DMS79 (cell line): ENCODE measurements at regions not wholly inside any gene's neighbourhood (a gene's known extent, or its start where the extent isn't known, plus 50 kb on each side); places are given as distances from the start of the nearest gene placed in this dataset.
"Not testable (repeated sequence)": the region's sequence is repeated elsewhere in the genome, so short reads cannot be mapped to it uniquely, and the experiment has no call there.

Experiments used
- DNase-seq: peaks from one replicate; lab custom pipeline; 2025; lab: John Stamatoyannopoulos, UW

DNA sequence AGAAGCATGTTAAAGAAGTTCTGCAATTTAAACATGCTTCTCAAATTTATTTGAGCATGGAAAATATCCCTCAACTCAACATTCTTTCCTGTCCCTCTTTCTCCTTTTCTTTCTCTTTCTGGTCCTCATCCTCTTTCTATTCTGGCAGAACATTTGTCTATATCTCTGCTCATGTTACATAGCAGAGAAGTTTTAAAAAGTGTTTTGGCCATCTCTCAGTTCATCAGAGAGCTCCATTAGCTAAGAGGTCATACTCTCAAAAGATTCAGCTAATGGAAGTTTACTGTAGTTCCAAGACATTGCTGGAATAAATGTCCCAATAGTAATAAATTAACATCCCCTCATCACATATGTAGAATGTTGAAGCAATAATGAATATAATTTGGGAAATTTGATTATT lies 53.5 kb downstream of the XCL2 start:
- DNase-seq = no peak

DNA sequence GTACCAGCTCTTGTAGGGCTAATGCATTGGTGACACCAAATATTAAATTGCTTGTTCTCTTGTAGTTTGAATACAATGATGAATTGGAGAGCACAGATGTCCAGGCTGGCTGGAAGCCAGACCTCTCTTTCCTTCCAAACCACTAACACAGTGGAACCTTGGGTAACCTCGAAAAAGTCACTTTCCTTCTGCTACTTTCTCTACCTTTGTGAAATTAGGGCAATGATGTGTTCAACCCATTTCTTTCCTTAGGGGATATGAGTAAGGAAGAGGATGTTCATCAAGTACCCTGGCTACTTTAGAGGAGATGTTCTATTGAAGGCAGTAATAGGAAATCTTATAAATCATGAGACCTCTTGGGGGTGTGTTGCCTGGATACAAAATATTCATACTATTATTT lies 55.7 kb downstream of the XCL2 start:
- DNase-seq = no peak

DNA sequence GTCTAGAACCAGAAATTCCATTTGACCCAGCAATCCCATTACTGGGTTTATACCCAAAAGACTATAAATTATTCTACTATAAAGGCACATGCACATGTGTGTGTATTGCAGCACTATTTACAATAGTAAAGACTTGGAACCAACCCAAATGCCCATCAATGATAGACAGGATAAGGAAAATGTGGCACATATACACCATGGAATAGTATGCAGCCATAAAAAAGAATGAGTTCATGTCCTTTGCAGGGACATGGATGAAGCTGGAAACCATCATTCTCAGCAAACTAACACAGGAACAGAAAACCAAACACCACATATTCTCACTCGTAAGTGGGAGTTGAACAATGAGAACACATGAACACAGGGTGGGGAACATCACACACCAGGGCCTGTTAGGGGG lies 57.0 kb downstream of the XCL2 start:
- not testable (repeated sequence) for DNase-seq

DNA sequence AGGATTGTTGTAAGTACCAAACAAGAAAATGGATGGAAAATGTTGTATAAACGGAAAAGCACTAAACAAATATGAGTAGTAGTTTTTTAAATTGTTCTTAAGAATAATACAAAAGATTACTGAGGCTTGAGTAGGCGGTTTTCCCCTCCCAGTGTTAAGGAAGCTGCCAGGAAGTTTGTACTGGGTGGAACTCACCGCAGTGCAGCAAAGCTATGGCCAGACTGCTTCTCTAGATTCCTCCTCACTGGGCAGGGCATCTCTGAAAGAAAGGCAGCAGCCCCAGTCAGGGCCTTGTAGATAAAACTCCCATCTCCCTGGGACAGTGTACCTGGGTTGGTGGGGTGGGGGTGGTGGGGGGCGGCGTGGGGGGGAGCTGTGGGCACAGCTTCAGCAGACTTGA lies 58.7 kb downstream of the XCL2 start:
- no peak for DNase-seq

DNA sequence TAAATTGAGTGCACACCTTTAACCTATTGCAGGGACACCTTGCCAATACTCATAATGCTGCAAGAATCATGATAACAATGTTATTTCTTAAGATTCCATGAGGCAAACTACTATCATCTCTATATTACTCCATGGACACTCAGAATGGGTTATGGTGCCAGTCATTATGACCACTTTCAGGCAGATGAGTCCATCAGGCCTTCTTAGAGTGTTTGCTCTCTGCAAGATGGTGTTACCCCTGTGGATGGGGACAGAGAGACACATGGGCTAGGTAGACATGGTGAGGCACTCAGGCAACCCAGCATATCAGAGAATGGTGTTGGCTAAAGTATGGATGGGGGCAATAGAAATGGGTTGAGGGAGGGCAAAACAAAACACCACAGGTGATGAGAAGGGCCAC lies 59.7 kb downstream of the XCL2 start:
- DNase-seq = no peak

DNA sequence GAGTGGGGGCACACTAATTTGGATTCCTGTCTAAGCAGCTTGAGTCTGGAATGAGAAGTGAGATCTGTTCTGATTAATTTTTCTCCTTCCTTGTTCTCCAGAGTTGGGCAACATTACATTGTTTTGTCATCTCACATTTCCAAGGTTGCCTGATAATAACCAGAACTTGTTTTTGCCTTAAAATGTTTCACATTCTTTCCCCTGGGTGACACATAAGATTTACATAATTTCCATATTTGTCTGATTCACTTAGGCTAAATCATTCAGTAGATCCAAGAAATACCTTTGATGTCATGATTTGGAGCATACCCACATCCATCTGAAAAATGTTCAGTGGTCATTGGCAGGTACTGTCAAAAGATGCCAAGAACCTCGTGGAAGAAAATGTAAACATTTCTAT lies 60.3 kb downstream of the XCL2 start:
- DNase-seq = no peak

DNA sequence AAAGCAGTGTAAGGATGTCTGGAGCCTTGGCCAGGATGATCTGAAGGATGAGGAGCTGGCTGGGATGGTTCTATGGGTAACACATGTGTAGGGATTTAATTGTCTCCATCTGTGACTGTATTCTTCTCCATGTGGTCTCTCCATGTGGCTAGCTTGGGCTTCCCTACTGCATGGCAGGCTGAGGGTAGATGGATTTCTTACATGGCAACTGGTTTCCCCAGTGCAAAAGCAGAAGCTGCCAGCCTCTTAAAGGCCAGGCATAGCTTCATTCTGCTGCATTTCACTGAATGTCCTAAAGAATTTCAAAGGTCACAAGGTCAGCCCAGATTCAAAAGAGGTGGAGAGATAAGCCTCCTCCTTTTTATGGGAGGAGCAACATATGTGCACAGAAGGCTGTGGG lies 61.7 kb downstream of the XCL2 start:
- no peak for DNase-seq

DNA sequence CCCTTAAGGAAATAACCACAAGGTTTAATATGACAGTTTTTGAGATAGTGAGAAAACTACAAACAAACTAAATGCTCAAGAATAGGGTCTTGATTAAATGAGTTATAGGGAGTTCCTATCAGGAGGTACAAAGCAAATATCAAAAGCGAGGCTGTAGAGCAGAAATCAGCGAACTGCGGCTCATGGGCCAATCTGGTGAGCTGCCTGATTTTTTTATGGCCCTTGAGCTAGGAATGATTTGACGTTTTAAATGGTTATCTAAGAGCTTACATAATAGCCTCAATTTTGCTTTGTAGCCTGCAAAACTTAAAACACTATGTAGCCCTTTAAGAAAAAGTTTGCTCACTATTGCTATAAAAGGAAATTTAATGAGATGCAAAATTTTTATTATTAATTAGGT lies 62.2 kb downstream of the XCL2 start:
- no peak for DNase-seq

DNA sequence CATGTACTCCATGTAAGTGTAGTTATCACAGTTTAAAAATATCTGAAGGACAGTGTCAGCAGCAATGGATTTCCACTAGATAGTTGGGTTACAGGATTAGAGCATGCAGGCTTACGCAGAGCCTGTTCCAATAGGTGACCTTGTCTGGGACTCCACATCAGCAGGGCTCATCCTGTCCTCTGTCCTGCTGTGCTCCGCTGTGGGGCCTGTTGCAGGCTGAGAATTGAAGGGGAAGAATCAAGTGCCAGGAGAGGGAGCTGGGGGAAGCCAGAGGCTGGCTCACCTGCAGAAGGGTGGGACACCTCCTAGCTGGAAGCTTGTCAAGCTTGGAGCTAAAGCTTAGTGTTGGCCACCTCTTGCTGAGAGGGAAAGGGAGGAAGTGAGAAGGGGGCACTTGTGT lies 62.8 kb downstream of the XCL2 start:
- DNase-seq = no peak

DNA sequence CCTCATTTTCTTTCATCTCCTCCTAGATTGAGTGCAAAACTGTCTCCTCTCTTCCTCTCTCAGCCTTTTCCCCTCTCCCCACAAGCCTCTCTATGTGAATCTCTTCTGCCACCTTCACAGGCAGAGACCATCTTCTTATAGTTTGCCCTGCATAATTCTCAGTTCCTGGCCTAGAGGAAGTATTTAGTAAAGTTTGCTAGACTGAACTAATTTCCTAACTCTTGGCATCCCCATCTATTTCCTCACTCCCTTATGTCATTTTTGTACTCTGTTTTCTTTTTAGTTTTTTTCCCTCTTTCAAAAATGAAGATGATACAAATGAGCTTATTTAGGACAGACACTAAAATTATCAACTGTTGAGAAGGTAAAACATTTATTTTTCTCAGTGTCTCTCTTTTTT lies 66.0 kb downstream of the XCL2 start:
- no peak for DNase-seq

DNA sequence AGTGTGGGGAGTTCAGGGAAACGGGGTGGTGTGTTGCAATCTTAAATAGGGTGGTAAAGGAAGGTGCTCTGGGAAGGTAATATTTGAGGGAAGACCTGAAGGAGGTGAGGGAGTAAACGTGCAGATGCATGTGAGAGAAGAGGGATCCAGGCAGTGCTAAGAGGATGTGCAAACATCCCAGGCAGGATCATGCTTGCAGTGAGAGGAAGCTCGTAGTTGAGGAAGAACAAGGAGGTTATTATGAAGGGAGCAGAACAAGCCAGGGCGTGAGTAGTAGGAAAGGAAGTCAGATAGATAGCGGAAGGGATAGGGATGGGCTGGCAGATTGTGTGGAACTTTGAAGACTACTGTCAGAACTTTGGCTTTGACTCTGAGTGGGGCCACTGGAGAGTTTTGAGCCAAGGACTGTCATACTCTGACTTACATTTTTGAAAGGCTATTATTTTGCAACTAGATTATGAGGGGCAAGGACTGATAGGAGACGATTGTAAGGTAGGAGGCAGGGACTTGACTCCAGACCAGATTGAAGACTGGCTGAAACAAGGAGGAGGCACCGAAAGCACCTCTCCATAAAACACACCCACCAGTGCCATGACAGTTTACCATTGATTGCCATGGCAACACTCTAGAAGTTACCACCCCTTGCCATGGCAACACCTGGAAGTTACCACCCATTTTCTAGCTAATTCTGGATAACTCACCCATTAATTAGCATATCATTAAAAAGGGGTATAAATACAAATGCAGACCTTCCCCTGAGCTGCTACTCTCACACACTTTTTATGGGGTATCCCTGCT lies 67.0 kb downstream of the XCL2 start:
- no peak for DNase-seq

DNA sequence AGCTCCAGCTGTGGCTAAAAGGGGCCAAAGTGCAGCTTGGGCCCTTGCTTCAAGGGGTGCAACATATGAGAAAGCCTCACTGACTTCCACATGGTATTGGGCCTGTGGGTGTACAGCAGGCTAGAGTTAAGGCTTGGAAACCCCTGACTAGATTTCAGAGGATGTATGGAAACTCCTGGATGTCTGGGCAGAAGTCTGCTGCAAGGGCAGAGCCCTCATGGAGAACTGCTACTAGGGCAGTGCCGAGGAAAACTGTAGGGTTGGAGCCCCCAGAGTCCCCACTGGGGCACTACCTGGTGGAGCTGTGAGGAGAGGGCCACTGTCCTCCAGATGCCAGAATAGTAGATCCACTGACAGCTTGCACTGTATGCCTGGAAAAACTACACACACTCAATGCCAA lies 69.5 kb downstream of the XCL2 start:
- no peak for DNase-seq

DNA sequence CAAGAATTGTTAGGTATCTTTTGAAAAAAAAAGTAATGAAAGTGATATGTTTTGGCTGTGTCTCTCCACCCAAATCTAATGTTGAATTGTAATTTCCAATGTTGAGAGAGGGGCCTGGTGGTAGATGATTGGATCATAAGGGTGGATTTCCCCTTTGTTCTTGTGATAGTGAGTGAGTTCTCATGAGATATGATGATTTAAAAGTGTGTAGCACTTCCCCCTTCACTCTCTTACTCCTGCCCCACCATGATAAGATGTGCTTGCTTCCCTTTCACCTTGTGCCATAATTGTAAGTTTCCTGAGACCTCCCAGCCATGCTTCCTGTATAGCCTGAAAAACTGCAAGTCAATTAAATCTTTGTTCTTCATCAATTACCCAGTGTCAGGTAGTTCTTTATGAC lies 70.7 kb downstream of the XCL2 start:
- DNase-seq = no peak

DNA sequence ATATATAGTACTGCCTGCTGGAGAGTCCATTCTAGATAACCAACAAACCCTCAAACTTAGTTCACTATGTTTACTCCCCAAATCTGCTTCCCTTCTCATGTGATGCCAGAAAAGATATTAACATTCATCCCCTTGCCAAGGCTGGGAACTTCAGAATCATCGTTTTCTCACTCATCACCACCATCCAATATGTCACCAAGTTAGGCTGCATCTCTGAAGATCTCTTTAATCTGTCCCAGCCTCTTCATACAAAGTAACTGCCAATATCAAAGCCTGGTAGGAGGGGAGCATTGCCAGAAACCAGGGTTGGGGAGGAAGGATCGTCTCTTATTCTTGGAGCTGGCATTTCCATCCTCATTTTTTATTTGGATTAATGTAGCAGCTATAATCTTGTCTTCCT lies 71.6 kb downstream of the XCL2 start:
- DNase-seq = no peak

DNA sequence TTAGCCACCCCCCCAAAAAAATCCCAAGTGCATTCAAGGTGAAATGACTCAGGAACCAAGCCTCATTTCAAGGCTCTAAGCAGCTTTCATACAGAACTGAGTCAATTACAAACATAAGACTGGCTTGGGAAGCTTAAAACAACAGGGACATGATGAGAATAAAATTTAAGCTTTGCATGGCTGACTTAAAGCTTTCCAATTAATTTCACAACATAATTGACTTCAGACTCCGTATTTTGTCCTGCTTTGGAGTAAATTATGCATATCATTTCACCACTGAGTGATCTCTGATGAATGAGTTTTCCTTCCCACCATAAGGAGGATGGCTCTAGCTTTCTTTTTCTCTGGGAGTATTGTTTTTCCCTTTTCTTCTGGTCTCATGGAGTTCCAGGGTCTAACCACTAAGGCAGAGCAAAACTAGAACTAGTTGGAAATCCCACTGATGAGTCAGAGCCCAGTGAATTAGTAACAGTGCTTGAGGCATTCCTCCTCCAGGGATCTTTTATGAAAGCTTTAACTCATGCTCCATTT lies 72.8 kb downstream of the XCL2 start:
- no peak for DNase-seq

DNA sequence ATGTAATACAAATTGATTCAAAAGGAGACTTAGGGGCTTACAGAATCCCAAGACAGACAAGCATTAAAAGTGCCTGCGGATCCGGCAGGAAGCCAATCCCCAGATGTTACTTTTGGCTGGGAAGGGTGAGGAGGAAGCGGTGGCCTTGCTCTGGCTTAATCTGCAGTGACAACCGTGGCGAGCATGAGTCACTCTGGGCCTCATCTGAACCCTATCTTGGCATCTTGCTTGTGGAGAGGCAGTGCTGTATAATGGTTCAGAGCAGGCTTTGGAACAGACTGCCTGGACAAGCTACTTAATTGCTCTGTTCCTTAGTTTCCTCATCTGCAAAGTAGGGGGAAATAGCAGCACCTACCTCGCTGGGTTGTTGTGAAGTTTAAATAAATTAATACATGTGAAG lies 74.1 kb downstream of the XCL2 start:
- DNase-seq = no peak

DNA sequence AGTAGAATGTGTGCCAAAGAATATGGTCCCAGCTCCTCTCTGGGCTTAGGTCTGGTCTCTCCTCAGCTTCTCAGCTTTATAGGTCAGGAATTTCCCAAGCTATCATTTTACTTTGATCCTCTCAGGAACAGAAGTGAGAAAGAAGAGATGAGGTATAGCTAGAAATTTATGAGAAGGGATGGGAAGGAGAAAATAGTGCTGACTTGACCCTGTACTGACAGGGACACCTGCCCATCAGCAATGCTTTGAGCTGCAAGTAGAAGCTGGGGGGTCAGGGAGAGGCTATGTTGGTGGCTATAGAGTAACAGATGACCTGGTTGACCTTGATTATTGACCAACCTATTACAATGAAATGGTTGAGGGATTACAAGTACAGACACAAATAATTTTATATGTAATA lies 75.0 kb downstream of the XCL2 start:
- no peak for DNase-seq

DNA sequence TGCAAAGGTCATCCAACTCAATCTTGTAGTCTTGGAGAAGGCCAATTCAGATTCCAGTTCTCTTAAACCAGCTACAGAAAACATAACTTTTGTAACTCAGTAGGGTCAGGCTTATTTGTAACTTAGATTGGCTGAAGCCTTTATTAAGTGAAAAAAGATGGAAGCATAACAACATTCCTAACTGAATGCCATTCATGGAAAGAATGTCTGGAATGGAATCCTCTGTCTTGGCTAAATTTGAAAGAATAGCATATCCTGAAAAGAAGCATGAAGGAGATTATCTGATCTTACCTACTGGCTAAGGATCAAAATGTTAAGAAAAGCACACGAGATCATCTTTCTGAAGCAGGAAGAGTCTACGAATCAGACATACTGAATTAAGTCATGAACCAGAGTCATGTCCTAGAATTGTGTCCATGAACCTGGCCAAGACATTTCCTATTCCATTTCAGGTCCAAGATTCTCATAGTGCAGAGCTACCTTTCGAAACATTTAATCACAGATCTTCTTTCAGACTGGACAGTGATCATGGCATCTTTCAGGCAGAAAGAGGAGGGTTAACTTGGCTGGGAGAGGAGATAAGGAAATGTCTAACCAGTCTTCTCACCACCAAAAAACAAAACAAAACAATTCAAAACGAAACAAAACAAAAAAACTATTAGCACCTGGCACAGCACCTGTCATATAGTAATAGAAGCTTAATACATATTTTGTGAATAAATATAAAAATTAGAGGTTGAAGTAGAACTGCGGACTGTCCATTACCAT lies 75.6 kb downstream of the XCL2 start:
- DNase-seq = no peak

DNA sequence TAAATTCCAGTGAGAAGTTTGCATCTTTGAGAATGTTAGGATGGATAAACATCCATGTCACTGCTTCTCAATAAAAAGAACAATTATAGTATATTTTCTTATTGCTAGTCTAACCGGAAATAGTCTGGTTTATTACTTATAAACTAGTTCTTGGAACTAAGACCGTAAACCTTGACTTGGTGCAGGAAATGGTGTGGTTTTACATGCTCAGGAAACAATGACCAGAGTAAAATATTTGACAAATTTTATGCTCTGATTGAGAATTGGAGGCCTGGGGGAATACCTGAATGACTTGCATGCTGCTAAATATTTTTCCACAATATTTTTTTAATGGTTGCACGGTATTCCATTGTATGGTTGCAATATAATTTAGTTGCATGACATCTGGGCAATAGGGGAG lies 76.3 kb downstream of the XCL2 start:
- no peak for DNase-seq

DNA sequence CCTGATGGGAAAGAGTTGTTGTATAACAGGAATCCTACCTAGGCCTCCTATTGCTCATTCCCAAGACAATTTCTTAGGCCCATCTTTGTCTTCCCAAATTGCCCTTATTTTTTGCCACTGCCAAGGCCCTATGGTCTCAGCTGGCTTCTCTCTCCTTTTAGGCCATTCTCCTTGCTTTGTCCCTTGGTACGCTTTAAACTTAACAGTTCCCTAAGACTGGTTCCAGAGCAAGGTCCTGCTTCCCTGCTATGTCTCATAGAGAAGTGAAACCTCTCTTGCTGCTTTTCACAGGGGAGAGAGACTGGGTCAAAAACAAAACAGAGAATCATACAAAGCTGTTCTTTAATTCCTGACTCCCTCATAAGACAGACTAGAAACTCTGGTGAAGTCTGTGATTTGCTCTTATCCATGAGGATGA lies 77.1 kb downstream of the XCL2 start:
- DNase-seq = no peak

DNA sequence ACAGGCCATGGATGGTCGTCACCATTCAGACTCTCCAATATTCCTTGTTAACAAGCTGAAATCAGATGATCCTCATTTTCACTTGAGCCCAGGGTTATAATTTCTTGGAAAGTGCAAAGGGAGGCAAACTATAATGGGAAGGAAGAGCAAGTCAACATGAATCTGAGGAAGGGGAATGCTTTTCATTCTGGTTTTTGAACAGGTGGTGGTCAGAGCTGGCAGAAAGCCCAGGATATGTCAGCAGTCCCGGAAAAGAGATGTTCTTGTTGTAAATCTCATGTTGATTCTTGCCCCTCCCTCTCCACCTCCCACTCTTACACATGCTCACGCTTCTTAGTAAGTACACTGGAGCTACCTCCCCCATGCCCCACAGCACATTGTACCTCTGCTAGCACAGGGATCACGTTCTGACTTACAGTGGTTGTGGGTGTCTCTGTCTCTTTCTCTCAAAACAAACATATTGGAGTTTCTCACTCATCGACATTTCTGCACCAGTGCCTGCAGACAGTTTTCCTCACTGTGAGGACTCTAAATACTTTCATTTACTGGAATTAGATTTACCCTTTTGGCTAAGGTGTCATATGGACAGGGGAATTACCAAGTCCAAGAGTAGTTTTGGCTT lies 77.6 kb downstream of the XCL2 start:
- DNase-seq = peak; percentile 22

DNA sequence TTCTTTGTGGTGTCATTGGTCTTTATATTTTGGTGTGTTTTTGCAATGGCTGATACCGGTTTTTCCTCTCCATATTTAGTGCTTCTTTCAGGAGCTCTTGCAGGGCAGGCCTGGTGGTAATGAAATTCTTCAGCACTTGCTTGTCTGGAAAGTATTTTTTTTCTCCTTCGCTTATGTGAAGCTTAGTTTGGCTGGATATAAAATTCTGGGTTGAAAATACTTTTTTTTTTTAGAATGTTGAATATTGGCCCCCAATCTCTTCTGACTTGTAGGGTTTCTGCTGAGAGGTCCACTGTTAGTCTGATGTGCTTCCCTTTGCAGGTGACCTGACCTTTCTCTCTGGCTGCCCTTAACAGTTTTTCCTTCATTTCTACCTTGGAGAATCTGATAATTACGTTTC lies 82.7 kb downstream of the XCL2 start:
- not testable (repeated sequence) for DNase-seq

DNA sequence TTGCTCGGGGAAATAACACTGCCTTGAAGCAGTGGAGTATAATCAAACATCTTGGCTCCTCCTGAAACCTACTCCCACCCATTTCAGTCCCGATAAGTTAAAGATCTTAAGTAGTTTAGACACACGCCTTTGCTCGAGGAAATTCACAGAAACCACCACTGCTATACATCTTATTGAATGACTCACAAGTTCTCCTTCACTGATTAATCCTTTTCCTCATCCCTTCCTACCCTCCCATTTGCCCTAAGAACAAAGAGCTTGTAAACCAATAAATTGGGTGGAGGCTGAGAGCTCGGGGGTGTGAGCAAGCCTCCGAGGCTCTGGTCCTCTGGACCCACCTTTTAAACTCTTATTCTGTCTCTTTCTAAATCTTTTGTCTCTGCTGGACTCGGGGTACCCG lies 86.5 kb downstream of the XCL2 start:
- DNase-seq = not testable (repeated sequence)
